ENCODE measurements at regions not wholly inside any gene's neighbourhood (a gene's known extent, or its start where the extent isn't known, plus 50 kb on each side); places are given as distances from the start of the nearest gene placed in this dataset.
"Not testable (repeated sequence)": the region's sequence is repeated elsewhere in the genome, so short reads cannot be mapped to it uniquely, and the experiment has no call there.

- no peak for DNase-seq
- no peak for TF ChIP-seq POLR2A (IDR thresholded peaks at IDR 0.05; ENCODE audit: low read length)
- no peak for TF ChIP-seq GATA1 (IDR thresholded peaks at IDR 0.05; ENCODE audit: low read depth, low read length)
Measured at GRCh38 chr12:74120644-74121043, 417.0 kb upstream of the ATXN7L3B start.

- TF ChIP-seq GATA1 (IDR thresholded peaks at IDR 0.05; ENCODE audit: low read depth, low read length) (no peak), POLR2A (IDR thresholded peaks at IDR 0.05; ENCODE audit: low read length) (no peak)
- no peak for DNase-seq
Measured at GRCh38 chr12:74129702-74130101, 407.9 kb upstream of the ATXN7L3B start.

- TF ChIP-seq GATA1 (IDR thresholded peaks at IDR 0.05; ENCODE audit: low read depth, low read length) (no peak), POLR2A (IDR thresholded peaks at IDR 0.05; ENCODE audit: low read length) (no peak)
- no peak for DNase-seq
Measured at GRCh38 chr12:74144396-74144795, 393.2 kb upstream of the ATXN7L3B start.

GRCh38 chr12:74145328-74145727, 392.3 kb upstream of the ATXN7L3B start:
- no peak for TF ChIP-seq GATA1 (IDR thresholded peaks at IDR 0.05; ENCODE audit: low read depth, low read length)
- DNase-seq = no peak

GRCh38 chr12:74148849-74149248, 388.8 kb upstream of the ATXN7L3B start:
- TF ChIP-seq GATA1 (IDR thresholded peaks at IDR 0.05; ENCODE audit: low read depth, low read length) (no peak), POLR2A (IDR thresholded peaks at IDR 0.05; ENCODE audit: low read length) (no peak)

GRCh38 chr12:74152370-74152769, 385.3 kb upstream of the ATXN7L3B start:
- no peak for TF ChIP-seq POLR2A (IDR thresholded peaks at IDR 0.05; ENCODE audit: low read length)
- TF ChIP-seq GATA1 (IDR thresholded peaks at IDR 0.05; ENCODE audit: low read depth, low read length) = no peak
- DNase-seq = no peak

More at GRCh38 chr12:74148849-74149248, 388.8 kb upstream of the ATXN7L3B start:
- DNase-seq = no peak

- no peak for DNase-seq
- no peak for TF ChIP-seq GATA1 (IDR thresholded peaks at IDR 0.05; ENCODE audit: low read depth, low read length)
- no peak for TF ChIP-seq POLR2A (IDR thresholded peaks at IDR 0.05; ENCODE audit: low read length)
Measured at GRCh38 chr12:74166096-74166495, 371.5 kb upstream of the ATXN7L3B start.

- TF ChIP-seq GATA1 (IDR thresholded peaks at IDR 0.05; ENCODE audit: low read depth, low read length) (no peak), POLR2A (IDR thresholded peaks at IDR 0.05; ENCODE audit: low read length) (no peak)
Measured at GRCh38 chr12:74169607-74170006, 368.0 kb upstream of the ATXN7L3B start.

GRCh38 chr12:74170645-74171477, 366.8 kb upstream of the ATXN7L3B start:
- no peak for TF ChIP-seq POLR2A (IDR thresholded peaks at IDR 0.05; ENCODE audit: low read length)
- no peak for TF ChIP-seq GATA1 (IDR thresholded peaks at IDR 0.05; ENCODE audit: low read depth, low read length)
- DNase-seq = no peak

More at GRCh38 chr12:74169607-74170006, 368.0 kb upstream of the ATXN7L3B start:
- no peak for DNase-seq

GRCh38 chr12:74171478-74171909, 366.1 kb upstream of the ATXN7L3B start:
- DNase-seq = no peak
- TF ChIP-seq GATA1 (IDR thresholded peaks at IDR 0.05; ENCODE audit: low read depth, low read length) (no peak), POLR2A (IDR thresholded peaks at IDR 0.05; ENCODE audit: low read length) (no peak)

- not testable (repeated sequence) for DNase-seq
Measured at GRCh38 chr12:74174961-74175360, 362.7 kb upstream of the ATXN7L3B start.

GRCh38 chr12:74185360-74185759, 352.3 kb upstream of the ATXN7L3B start:
- no peak for DNase-seq
- TF ChIP-seq GATA1 (IDR thresholded peaks at IDR 0.05; ENCODE audit: low read depth, low read length) = no peak

GRCh38 chr12:74193191-74193590, 344.4 kb upstream of the ATXN7L3B start:
- no peak for DNase-seq
- no peak for TF ChIP-seq POLR2A (IDR thresholded peaks at IDR 0.05; ENCODE audit: low read length)
- no peak for TF ChIP-seq GATA1 (IDR thresholded peaks at IDR 0.05; ENCODE audit: low read depth, low read length)

- TF ChIP-seq GATA1 (IDR thresholded peaks at IDR 0.05; ENCODE audit: low read depth, low read length) (no peak), POLR2A (IDR thresholded peaks at IDR 0.05; ENCODE audit: low read length) (no peak)
- no peak for DNase-seq
Measured at GRCh38 chr12:74204236-74204635, 333.4 kb upstream of the ATXN7L3B start.

- no peak for TF ChIP-seq POLR2A (IDR thresholded peaks at IDR 0.05; ENCODE audit: low read length)
- TF ChIP-seq GATA1 (IDR thresholded peaks at IDR 0.05; ENCODE audit: low read depth, low read length) = no peak
- DNase-seq = no peak
Measured at GRCh38 chr12:74227846-74228545, 309.6 kb upstream of the ATXN7L3B start.

Measured in erythroblast (primary cell).